ENCODE measurements at regions not wholly inside any gene's neighbourhood (a gene's known extent, or its start where the extent isn't known, plus 50 kb on each side); places are given as distances from the start of the nearest gene placed in this dataset.
"Not testable (repeated sequence)": the region's sequence is repeated elsewhere in the genome, so short reads cannot be mapped to it uniquely, and the experiment has no call there.

DNA sequence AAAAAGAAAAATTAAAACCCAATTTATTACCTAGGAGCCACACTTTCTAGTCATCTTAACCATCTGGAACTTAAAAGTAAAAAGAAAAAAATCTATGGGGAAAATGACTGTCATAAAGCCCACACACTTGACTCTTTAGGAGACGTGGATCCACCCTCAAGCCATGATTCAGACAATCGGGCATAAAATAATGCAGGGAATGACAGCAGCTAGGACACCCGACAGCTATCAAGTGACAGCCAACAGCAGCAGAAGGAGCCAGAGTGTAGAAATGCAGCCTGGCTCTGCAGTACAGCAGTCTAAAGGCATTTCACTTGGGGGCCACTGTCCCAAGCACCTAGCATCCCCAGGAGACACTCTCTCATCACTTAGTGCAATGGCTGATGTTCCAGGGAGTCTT, 226.9 kb downstream of the CAAP1 start:
- intact Hi-C loops (cut with DNase I) = no loop called here
- ATAC-seq = no peak
- Histone ChIP-seq H3K36me3 (replicated peaks in 1 of 2; ENCODE audit: insufficient read depth in 1 of 2, low read depth in 2 of 2) (no peaks in the 10 kb centered on the region), H3K4me3 (no peak overlapping the region), H3K9me3 (no peaks in the 10 kb centered on the region), H3K27me3 (no peaks in the 10 kb centered on the region), H3K27ac (no peak overlapping the region), H3K4me1 (no peaks in the 10 kb centered on the region)
- no peak for DNase-seq
- no peak for TF ChIP-seq POLR2A (IDR thresholded peaks at IDR 0.05)
- TF ChIP-seq, protein P1, sequence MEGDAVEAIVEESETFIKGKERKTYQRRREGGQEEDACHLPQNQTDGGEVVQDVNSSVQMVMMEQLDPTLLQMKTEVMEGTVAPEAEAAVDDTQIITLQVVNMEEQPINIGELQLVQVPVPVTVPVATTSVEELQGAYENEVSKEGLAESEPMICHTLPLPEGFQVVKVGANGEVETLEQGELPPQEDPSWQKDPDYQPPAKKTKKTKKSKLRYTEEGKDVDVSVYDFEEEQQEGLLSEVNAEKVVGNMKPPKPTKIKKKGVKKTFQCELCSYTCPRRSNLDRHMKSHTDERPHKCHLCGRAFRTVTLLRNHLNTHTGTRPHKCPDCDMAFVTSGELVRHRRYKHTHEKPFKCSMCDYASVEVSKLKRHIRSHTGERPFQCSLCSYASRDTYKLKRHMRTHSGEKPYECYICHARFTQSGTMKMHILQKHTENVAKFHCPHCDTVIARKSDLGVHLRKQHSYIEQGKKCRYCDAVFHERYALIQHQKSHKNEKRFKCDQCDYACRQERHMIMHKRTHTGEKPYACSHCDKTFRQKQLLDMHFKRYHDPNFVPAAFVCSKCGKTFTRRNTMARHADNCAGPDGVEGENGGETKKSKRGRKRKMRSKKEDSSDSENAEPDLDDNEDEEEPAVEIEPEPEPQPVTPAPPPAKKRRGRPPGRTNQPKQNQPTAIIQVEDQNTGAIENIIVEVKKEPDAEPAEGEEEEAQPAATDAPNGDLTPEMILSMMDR (IDR thresholded peaks at IDR 0.05) = no peak
- WGBS, 2 donors = 35 to 41% methylated on average over 3 of the region's 3 CpGs

DNA sequence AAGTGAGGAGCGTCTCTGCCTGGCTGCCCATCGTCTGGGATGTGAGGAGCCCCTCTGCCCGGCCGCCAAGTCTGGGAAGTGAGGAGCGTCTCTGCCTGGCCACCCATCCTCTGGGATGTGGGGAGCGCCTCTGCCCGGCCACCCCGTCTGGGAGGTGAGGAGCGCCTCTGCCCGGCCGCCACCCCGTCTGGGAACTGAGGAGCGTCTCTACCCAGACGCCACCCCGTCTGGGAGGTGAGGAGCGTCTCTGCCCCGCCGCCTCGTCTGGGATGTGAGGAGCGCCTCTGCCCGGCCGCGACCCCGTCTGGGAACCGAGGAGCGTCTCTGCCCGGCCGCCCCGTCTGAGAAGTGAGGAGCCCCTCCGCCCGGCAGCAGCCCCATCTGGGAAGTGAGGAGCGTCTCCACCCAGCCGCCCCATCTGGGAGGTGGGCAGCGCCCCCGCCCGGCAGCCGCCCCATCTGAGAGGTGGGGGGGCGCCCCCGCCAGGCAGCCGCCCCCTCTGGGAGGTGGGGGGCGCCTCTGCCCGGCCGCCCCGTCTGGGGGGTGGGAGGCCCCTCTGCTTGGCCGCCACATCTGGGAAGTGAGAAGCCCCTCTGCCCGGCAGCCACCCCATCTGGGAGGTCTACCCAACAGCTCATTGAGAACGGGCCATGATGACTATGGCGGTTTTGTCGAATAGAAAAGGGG, 228.4 kb downstream of the CAAP1 start:
- H3K4me1 ChIP-seq; ATAC-seq; H3K27ac ChIP-seq; intact Hi-C loops (cut with DNase I); H3K4me3 ChIP-seq; DNase-seq; H3K27me3 ChIP-seq; H3K9me3 ChIP-seq; H3K36me3 ChIP-seq (replicated peaks in 1 of 2; ENCODE audit: insufficient read depth in 1 of 2, low read depth in 2 of 2): not testable (repeated sequence)
- 85 to 92% methylated on average over 9 to 33 of the region's 49 CpGs for WGBS, 2 donors

DNA sequence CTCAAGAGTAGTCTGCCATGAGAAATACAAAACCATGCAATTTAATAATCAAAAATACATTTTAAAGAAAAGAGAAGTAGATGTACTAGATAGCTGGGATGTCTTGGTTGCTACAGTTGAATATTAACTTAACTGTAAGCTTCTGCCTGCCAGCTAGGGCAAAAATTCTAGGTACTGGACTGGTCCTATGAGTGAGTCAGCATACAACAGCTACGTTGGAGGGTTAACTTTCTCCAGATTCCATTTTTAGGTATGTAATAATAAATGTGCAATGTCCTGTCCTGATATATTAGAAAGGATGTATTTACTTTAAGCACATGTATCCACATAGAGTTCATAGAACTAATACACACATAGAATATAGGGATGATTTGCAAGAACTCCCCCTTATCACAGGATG, 230.1 kb downstream of the CAAP1 start:
- no peak for DNase-seq
- no peaks in the 10 kb centered on the region for H3K4me1 ChIP-seq
- no peak for TF ChIP-seq POLR2A (IDR thresholded peaks at IDR 0.05)
- TF ChIP-seq, protein P1 (IDR thresholded peaks at IDR 0.05) = no peak
- H3K27me3 ChIP-seq = no peaks in the 10 kb centered on the region
- no peaks in the 10 kb centered on the region for H3K36me3 ChIP-seq (replicated peaks in 1 of 2; ENCODE audit: insufficient read depth in 1 of 2, low read depth in 2 of 2)
- H3K4me3 ChIP-seq = no peak overlapping the region
- H3K27ac ChIP-seq = no peak overlapping the region
- H3K9me3 ChIP-seq = no peaks in the 10 kb centered on the region
- intact Hi-C loops (cut with DNase I) = no loop called here
- 25 to 31% methylated on average over 1 of the region's 1 CpG for WGBS, 2 donors
- ATAC-seq = no peak

DNA sequence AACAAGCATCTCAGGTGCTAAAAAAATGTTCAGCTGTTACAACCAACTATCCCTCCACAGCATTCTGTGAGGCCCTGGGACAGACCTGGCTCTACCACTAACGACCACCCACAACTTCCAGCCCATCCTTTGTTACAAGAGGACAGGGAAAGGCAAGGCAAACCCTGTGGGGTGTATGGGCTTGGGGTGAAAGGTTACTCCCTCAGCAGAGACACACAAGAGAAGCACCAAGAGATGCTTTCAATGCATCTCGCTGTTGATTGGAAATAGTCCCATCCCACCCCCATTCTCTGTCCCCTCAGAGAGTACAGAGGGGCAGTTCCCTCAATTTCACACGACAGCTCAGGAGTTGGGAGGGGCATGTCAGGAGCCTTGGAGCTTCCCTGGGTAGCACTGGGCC, 234.1 kb downstream of the CAAP1 start:
- ATAC-seq (no peak), DNase-seq (no peak)
- Histone ChIP-seq H3K4me1 (no peaks in the 10 kb centered on the region), H3K9me3 (no peaks in the 10 kb centered on the region), H3K4me3 (no peak overlapping the region), H3K27me3 (no peaks in the 10 kb centered on the region), H3K36me3 (replicated peaks in 1 of 2; ENCODE audit: insufficient read depth in 1 of 2, low read depth in 2 of 2) (no peaks in the 10 kb centered on the region), H3K27ac (no peak overlapping the region)
- intact Hi-C loops (cut with DNase I) = no loop called here
- 42 to 50% methylated on average over 3 of the region's 3 CpGs for WGBS, 2 donors
- TF ChIP-seq POLR2A (IDR thresholded peaks at IDR 0.05) = no peak
- TF ChIP-seq, protein P1 (IDR thresholded peaks at IDR 0.05) = no peak

GRCh38 chr9:26657958-26658357, 234.6 kb downstream of the CAAP1 start:
- intact Hi-C loops (cut with DNase I) = no loop called here
- no peaks in the 10 kb centered on the region for H3K27me3 ChIP-seq
- WGBS, 2 donors = 38 to 40% methylated on average over 2 of the region's 2 CpGs
- no peak overlapping the region for H3K27ac ChIP-seq
- H3K4me3 ChIP-seq = no peak overlapping the region
- H3K36me3 ChIP-seq (replicated peaks in 1 of 2; ENCODE audit: insufficient read depth in 1 of 2, low read depth in 2 of 2) = no peaks in the 10 kb centered on the region
- TF ChIP-seq, protein P1 (IDR thresholded peaks at IDR 0.05) = no peak
- TF ChIP-seq POLR2A (IDR thresholded peaks at IDR 0.05) = no peak
- DNase-seq (no peak), ATAC-seq (no peak)
- no peaks in the 10 kb centered on the region for H3K4me1 ChIP-seq
- H3K9me3 ChIP-seq = no peaks in the 10 kb centered on the region

Measured in body of pancreas (tissue), 4 donors.